Astrocyte of the spinal cord (primary cell): ENCODE measurements at regions not wholly inside any gene's neighbourhood (a gene's known extent, or its start where the extent isn't known, plus 50 kb on each side); places are given as distances from the start of the nearest gene placed in this dataset.
"Not testable (repeated sequence)": the region's sequence is repeated elsewhere in the genome, so short reads cannot be mapped to it uniquely, and the experiment has no call there.

ENCODE experiments used
- DNase-seq: peaks from one replicate; pipeline ENCODE4 v3.0.0; 2011; ENCODE audit warnings: low read depth, low spot score
- H3K4me3 ChIP-seq: 2 replicates; pipeline ENCODE4 v1.5.1; 2011; ENCODE audit warnings: low read depth, mild to moderate bottlenecking, low read length, moderate library complexity
- in situ Hi-C: cut with HindIII; loops from 2 replicates; pipeline ENCODE4 v1.10.0; 2017; ENCODE audit warnings: low sequenced_read_pairs
- TF ChIP-seq, protein P1 (sequence below): IDR thresholded peaks from 2 replicates; pipeline ENCODE4 v1.5.1; 2012; ENCODE audit warnings: low read depth, mild to moderate bottlenecking, low read length, inconsistent platforms

DNA sequence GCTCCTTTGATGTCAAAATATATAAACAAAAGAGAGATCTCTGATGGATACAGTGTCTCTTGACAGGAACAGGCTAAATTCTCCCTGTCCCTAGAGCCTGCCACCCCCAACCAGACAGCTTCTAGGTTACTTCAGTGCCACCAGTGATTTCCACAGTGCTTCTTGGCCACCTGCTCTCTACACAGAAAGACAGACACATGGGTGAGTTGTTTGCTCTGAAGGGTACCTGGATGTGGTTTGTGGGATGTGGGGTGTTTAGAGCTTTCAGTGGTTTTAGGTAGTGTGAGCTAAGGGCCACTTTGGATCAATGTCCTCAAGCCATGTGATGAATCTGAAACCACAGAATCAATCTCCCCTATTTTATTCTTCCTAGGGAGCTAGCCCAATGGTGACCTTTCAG lies 125.4 kb downstream of the ANKRD18B start:
- no peak for DNase-seq
- TF ChIP-seq, protein P1, sequence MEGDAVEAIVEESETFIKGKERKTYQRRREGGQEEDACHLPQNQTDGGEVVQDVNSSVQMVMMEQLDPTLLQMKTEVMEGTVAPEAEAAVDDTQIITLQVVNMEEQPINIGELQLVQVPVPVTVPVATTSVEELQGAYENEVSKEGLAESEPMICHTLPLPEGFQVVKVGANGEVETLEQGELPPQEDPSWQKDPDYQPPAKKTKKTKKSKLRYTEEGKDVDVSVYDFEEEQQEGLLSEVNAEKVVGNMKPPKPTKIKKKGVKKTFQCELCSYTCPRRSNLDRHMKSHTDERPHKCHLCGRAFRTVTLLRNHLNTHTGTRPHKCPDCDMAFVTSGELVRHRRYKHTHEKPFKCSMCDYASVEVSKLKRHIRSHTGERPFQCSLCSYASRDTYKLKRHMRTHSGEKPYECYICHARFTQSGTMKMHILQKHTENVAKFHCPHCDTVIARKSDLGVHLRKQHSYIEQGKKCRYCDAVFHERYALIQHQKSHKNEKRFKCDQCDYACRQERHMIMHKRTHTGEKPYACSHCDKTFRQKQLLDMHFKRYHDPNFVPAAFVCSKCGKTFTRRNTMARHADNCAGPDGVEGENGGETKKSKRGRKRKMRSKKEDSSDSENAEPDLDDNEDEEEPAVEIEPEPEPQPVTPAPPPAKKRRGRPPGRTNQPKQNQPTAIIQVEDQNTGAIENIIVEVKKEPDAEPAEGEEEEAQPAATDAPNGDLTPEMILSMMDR = no peak
- in situ Hi-C loops = no loop called here
- no peak overlapping the region for H3K4me3 ChIP-seq

DNA sequence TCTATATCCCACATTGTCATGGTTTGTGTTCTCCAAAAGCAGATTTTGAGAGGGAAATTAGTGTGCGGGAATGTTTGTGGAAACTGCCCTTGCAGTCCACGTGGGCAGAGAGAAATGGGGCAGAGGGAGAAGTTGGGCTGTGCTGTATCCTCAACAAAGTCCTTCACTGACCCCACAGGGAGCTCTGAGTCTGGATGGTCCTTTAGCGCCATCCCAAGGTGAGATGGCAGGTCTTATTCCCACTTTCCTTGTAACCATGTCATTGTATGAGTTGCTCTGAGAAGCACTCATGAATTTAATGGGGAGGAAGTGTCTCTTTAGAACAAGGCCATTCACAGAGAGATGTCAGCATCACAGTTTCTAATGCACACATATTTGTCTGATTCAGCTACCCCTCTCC lies 127.1 kb downstream of the ANKRD18B start:
- in situ Hi-C loops = no loop called here
- no peak overlapping the region for H3K4me3 ChIP-seq
- no peak for DNase-seq
- TF ChIP-seq, protein P1 = no peak

DNA sequence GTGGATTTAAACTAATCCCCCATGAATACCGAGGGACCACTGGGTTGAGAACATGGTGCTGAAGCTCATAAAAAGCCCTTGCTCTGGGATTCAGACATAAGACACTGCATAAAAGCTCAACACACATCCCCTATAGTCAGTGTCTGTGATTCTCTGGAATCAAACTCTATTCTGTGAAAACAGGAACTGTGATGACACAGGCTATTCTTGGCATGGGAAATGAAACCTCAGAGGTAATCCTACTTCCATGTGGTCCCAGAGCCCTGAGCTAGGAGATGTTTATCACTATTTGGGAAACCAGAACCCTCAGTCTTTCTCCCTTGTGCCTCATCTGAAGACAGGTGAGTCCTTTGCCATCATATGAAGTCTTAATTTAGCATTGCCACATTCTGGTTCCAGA lies 135.4 kb upstream of the PRSS3 start:
- in situ Hi-C loops = no loop called here
- DNase-seq = no peak
- TF ChIP-seq, protein P1 = no peak
- H3K4me3 ChIP-seq = no peak overlapping the region

DNA sequence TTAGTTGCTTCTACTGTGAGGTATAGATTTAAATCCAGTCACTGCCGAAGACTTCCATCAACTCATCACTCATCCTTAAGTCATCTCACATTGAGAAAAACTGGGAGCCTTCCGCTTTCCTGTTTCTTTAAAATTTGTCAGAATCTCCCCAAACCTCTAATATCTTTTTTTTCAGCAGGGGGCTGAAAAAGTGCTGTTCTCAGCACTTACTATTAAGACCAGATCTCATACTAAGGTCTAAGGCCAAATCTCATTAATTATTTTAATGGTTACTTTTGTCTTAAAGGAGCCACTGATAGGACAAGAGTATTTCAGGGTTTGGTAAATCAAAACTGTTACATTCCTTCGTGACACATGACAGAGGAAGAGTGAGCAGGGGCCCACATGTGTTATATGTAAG lies 134.6 kb upstream of the PRSS3 start:
- DNase-seq = no peak
- TF ChIP-seq, protein P1 = no peak
- in situ Hi-C loops = no loop called here
- H3K4me3 ChIP-seq = no peak overlapping the region

DNA sequence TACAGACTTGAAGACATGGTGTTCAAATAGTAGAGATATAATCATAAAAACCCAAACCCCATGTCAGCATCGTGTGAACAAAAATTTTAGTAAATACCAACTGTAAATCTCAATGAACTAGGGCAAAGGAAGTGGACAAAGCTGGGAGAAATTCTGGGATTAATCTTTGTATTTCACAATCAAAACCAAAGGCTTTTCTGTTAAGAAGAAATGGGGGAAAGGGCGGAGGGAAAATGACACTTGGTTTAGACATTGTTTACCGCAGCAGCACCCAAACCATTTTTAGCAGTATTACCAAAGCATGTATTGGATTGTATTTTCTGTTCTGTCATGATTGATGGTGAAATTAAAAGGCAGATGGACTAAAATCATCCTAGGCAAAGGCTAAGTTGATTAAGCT lies 134.2 kb upstream of the PRSS3 start:
- in situ Hi-C loops = no loop called here
- no peak overlapping the region for H3K4me3 ChIP-seq
- DNase-seq = no peak
- TF ChIP-seq, protein P1 = no peak

DNA sequence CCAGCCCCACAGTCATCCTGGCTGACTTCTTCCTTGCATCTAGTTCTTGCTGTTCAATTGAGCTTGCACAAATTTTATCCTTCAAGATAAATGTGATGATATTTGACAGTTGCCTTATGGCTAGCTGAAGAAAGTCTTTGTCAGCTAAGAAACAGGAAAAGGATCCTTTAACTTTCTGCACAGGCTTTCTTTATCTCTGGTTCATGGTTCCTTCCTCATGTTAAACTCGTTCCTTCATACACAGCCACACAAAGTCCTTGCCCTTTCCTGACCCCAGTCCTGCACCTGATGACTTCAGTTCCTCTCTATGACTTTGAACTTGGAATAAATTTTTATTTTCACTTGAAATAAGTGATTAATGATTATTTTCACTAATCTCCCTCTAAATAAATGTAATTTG lies 132.5 kb upstream of the PRSS3 start:
- TF ChIP-seq, protein P1 = no peak
- no peak for DNase-seq
- in situ Hi-C loops = no loop called here
- H3K4me3 ChIP-seq = no peak overlapping the region

DNA sequence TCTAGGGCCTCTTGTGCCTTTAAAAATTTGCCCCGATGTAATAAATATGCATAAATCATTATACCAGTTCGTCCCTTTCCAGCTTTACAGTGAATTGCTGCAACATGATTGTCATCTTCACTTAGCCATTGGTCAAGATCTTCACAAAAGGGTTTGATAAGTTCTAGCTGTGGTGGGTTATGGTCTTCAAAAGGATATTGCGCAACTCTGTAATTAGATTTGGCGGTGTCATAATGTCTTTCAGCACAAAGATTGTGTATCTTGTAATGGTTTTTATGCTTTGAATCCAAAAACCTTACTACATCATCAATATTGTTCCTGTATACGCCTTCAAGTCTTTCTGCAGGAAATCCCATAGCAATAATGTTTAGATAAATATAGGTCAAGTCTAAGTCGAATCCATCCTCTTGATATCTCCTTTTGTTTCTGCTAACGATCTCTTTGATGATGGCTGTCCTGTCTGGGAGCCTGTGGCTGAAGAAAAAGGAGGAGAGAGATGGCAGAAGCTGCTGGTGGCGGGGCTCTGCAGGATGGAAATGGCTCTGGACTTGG lies 119.1 kb upstream of the PRSS3 start:
- H3K4me3 ChIP-seq = peak overlapping the region; percentile 43
- DNase-seq, in situ Hi-C loops: not testable (repeated sequence)
